Dendritic cell treated with granulocyte-macrophage colony-stimulating factor and Interleukin-4, amounts not matched to agents 40 ng/mL and 50 ng/mL, for 4 days (primary cell): ENCODE measurements at regions not wholly inside any gene's neighbourhood (a gene's known extent, or its start where the extent isn't known, plus 50 kb on each side); places are given as distances from the start of the nearest gene placed in this dataset.
"Not testable (repeated sequence)": the region's sequence is repeated elsewhere in the genome, so short reads cannot be mapped to it uniquely, and the experiment has no call there.

ENCODE experiments used
- H3K27ac Mint-ChIP-seq: one replicate; pipeline ENCODE4 v1.8.0; 2022; ENCODE audit warnings: mild to moderate bottlenecking, mixed read lengths
- H3K27me3 Mint-ChIP-seq: one replicate; pipeline ENCODE4 v1.8.0; 2022; ENCODE audit warnings: mild to moderate bottlenecking, mixed read lengths
- H3K36me3 Mint-ChIP-seq: one replicate; pipeline ENCODE4 v1.8.0; 2022; ENCODE audit warnings: low read depth, mixed read lengths
- H3K4me1 Mint-ChIP-seq: one replicate; pipeline ENCODE4 v1.8.0; 2022; ENCODE audit warnings: low read depth, mixed read lengths
- H3K4me3 Mint-ChIP-seq: one replicate; pipeline ENCODE4 v1.8.0; 2022; ENCODE audit warnings: mild to moderate bottlenecking, moderate library complexity, mixed read lengths
- H3K9me3 Mint-ChIP-seq: one replicate; pipeline ENCODE4 v1.8.0; 2022; ENCODE audit warnings: mixed read lengths
- intact Hi-C: fragments of 100-400 bp; cut with micrococcal nuclease; formaldehyde crosslinking; loops from one replicate; pipeline ENCODE4 v1.15.0; 2022

GRCh38 chr11:86737230-86737629 lies 63.1 kb upstream of the PRSS23 start:
- peak overlapping the region; percentile 50 for H3K27ac Mint-ChIP-seq
- H3K4me1 Mint-ChIP-seq, result peaks cover 55% of the 10 kb centered on the region
- no peak overlapping the region for H3K4me3 Mint-ChIP-seq
- intact Hi-C loops, result no loop called here
- no peaks in the 10 kb centered on the region for H3K9me3 Mint-ChIP-seq
- no peaks in the 10 kb centered on the region for H3K27me3 Mint-ChIP-seq
- no peaks in the 10 kb centered on the region for H3K36me3 Mint-ChIP-seq

- Mint-ChIP-seq H3K36me3 (no peaks in the 10 kb centered on the region), H3K4me1 (peaks cover 48% of the 10 kb centered on the region), H3K27ac (peak overlapping the region; percentile 50), H3K27me3 (no peaks in the 10 kb centered on the region), H3K4me3 (no peak overlapping the region), H3K9me3 (no peaks in the 10 kb centered on the region)
- intact Hi-C loops, result no loop called here
Observed at GRCh38 chr11:86736291-86737143, 63.8 kb upstream of the PRSS23 start.

DNA sequence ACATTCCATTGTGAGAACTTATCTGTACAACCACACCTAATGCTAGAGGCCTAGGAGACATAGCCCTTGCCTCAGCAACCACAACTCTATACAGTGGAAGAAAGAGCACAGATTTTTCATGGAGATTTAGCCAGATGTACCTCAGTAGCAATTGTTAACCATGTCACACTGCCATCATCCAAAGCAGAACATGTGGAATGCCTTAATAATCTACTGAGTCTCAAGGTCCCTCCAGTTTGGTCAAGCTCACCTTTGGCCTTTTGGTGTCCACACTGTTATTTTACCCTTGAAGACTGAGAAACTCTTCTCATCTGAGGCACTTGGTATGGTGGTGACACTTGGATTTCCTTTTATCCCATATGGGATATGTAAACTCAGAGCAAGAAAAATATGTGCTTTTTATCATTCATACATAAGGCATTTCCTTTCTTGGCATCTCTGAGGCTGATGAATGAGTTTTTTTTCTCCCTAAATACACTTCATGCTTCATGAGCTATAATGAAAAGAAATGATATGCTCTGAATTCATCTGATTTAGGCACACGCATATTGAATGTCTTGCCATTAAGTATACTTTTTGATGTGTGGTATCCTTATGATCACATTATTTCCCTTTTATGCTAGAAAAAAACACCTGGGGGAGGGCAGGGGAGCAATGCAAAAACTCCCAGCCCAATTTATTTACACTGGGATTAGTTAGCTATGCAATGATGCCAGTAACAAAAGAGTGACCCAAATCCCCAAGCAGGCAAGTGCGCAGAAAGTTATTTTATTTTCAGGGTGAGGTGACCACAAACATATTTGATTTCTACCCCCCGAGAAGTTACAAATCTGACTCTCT lies 63.3 kb upstream of the ME3 start:
- no peaks in the 10 kb centered on the region for H3K36me3 Mint-ChIP-seq
- H3K27ac Mint-ChIP-seq, result no peak overlapping the region
- no peaks in the 10 kb centered on the region for H3K9me3 Mint-ChIP-seq
- intact Hi-C loops, result no loop called here
- no peak overlapping the region for H3K4me3 Mint-ChIP-seq
- peaks cover 39% of the 10 kb centered on the region for H3K4me1 Mint-ChIP-seq
- no peaks in the 10 kb centered on the region for H3K27me3 Mint-ChIP-seq

GRCh38 chr11:86732739-86733138 lies 60.3 kb upstream of the ME3 start:
- H3K27ac Mint-ChIP-seq, H3K4me3 Mint-ChIP-seq, H3K27me3 Mint-ChIP-seq, H3K36me3 Mint-ChIP-seq, intact Hi-C loops, H3K9me3 Mint-ChIP-seq: not testable (repeated sequence)
- peaks cover 13% of the 10 kb centered on the region for H3K4me1 Mint-ChIP-seq

DNA sequence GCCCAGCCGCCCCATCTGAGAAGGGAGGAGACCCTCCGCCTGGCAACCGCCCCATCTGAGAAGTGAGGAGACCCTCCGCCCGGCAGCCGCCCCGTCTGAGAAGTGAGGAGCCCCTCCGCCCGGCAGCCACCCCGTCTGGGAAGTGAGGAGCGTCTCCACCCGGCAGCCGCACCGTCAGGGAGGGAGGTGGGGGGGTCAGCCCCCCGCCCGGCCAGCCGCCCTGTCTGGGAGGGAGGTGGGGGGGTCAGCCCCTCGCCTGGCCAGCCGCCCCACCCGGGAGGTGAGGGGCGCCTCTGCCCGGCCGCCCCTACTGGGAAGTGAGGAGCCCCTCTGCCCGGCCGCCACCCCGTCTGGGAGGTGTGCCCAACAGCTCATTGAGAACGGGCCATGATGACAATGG lies 59.9 kb upstream of the ME3 start:
- H3K4me1 Mint-ChIP-seq, H3K9me3 Mint-ChIP-seq, H3K4me3 Mint-ChIP-seq, H3K27me3 Mint-ChIP-seq, H3K36me3 Mint-ChIP-seq, H3K27ac Mint-ChIP-seq, intact Hi-C loops: not testable (repeated sequence)

DNA sequence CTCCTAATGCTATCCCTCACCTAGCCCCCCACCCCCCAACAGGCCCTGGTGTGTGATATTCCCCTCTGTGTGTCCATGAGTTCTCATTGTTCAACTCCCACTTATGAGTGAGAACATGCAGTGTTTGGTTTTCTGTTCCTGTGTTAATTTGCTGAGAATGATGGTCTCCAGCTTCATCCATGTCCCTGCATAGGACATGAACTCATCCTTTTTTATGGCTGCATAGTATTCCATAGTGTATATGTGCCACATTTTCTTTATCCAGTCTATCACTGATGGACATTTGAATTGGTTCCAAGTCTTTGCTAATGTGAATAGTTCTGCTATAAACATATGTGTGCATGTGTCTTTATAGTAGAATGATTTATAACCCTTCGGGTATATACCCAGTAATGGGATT lies 57.2 kb upstream of the ME3 start:
- H3K27ac Mint-ChIP-seq, intact Hi-C loops, H3K27me3 Mint-ChIP-seq, H3K9me3 Mint-ChIP-seq, H3K4me1 Mint-ChIP-seq, H3K4me3 Mint-ChIP-seq, H3K36me3 Mint-ChIP-seq: not testable (repeated sequence)

- intact Hi-C loops, result no loop called here
- no peaks in the 10 kb centered on the region for H3K9me3 Mint-ChIP-seq
- H3K27ac Mint-ChIP-seq, result no peak overlapping the region
- no peaks in the 10 kb centered on the region for H3K27me3 Mint-ChIP-seq
- H3K4me3 Mint-ChIP-seq, result no peak overlapping the region
- no peaks in the 10 kb centered on the region for H3K36me3 Mint-ChIP-seq
- no peaks in the 10 kb centered on the region for H3K4me1 Mint-ChIP-seq
Observed at GRCh38 chr11:86728562-86728961, 56.1 kb upstream of the ME3 start.

- Mint-ChIP-seq H3K27ac (no peak overlapping the region), H3K4me3 (no peak overlapping the region), H3K36me3 (no peaks in the 10 kb centered on the region), H3K9me3 (peaks cover 11% of the 10 kb centered on the region), H3K27me3 (no peaks in the 10 kb centered on the region), H3K4me1 (no peaks in the 10 kb centered on the region)
- intact Hi-C loops, result no loop called here
Observed at GRCh38 chr11:86726770-86727504, 54.5 kb upstream of the ME3 start.

DNA sequence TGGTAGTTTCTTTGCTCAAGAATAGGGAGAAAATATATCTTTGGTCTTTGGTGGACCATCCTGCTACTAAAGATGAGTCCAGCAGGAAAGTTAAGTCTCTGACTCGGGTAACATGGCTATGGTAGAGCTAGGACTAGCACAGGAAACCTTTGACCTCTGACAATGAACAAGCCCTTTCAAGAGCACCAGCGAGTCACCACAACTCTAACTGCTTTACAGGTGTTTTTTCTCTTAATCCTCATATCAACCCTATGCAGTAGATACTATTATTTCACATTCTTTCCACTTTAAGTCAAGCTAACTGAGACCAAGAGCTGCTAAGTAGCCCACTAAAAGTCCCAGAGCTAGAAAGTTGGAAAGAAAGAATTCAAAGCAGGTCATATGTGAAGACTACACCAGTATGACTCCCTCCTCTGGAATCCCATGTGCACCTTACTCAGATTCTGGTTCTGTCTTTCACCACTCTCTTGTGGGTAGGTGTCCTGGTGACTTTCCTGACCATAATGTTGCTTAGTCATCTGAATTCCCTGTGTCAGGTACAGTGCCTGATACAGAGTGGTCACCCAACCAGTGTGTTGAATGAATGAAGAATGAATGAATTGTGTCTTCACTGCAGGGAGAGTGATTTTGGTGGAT lies 53.8 kb upstream of the ME3 start:
- Mint-ChIP-seq H3K36me3 (no peaks in the 10 kb centered on the region), H3K4me3 (no peak overlapping the region), H3K4me1 (no peaks in the 10 kb centered on the region), H3K27me3 (no peaks in the 10 kb centered on the region), H3K9me3 (peaks cover 11% of the 10 kb centered on the region), H3K27ac (no peak overlapping the region)
- intact Hi-C loops, result no loop called here

DNA sequence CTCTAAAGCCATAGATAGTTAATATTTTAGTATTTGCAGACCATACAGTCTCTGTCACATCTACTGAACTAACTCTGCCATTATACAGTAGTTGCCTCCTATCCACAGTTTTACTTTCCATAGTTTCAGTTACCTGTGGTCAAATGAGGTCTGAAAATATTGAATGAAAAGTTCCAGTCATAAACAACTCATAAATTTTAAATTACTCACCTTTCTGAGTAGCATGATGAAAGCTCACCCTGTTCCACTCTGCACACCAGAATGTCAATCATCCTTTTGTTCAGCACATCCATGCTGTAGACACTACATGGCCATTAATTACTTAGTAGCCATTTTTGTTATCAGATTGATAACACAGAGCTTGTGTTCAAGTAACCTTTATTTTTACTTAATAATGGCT lies 51.7 kb upstream of the ME3 start:
- H3K4me1 Mint-ChIP-seq, result no peaks in the 10 kb centered on the region
- H3K36me3 Mint-ChIP-seq, result no peaks in the 10 kb centered on the region
- H3K4me3 Mint-ChIP-seq, result no peak overlapping the region
- intact Hi-C loops, result no loop called here
- H3K27ac Mint-ChIP-seq, result no peak overlapping the region
- peaks cover 3% of the 10 kb centered on the region for H3K27me3 Mint-ChIP-seq
- H3K9me3 Mint-ChIP-seq, result peaks cover 11% of the 10 kb centered on the region

GRCh38 chr11:86723281-86723680 lies 50.9 kb upstream of the ME3 start:
- H3K9me3 Mint-ChIP-seq, result peaks cover 11% of the 10 kb centered on the region
- H3K4me3 Mint-ChIP-seq, result no peak overlapping the region
- no peaks in the 10 kb centered on the region for H3K4me1 Mint-ChIP-seq
- H3K27ac Mint-ChIP-seq, result no peak overlapping the region
- H3K27me3 Mint-ChIP-seq, result peaks cover 4% of the 10 kb centered on the region
- no peaks in the 10 kb centered on the region for H3K36me3 Mint-ChIP-seq
- intact Hi-C loops, result no loop called here

DNA sequence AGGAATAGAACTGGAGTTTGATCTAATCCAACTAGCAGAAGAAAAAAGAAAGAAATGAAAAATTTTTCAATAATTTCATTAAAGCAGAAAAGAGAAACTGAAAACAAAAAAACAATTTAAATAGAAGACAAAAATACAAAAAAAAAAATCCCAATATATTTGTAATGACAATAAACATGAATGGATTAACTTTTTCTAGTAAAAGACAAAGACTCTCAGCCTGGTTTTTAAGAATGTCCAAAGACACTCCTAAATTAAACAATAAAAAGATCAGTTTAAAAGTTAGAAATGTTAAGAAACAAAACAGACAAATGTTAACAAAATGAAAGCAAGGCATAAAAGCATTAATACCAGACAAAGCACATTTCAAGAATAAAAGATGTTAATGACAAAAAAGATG lies 50.3 kb upstream of the ME3 start:
- intact Hi-C loops, result no loop called here
- no peaks in the 10 kb centered on the region for H3K4me1 Mint-ChIP-seq
- H3K27ac Mint-ChIP-seq, result no peak overlapping the region
- H3K4me3 Mint-ChIP-seq, result no peak overlapping the region
- peaks cover 4% of the 10 kb centered on the region for H3K27me3 Mint-ChIP-seq
- no peaks in the 10 kb centered on the region for H3K36me3 Mint-ChIP-seq
- H3K9me3 Mint-ChIP-seq, result peaks cover 11% of the 10 kb centered on the region
